Cardiac septum (tissue), 1 donor: ENCODE measurements at regions not wholly inside any gene's neighbourhood (a gene's known extent, or its start where the extent isn't known, plus 50 kb on each side); places are given as distances from the start of the nearest gene placed in this dataset.
"Not testable (repeated sequence)": the region's sequence is repeated elsewhere in the genome, so short reads cannot be mapped to it uniquely, and the experiment has no call there.

Experiments used
- DNase-seq: peaks from one replicate; pipeline ENCODE4 v3.0.0-alpha.2; 2020; ENCODE audit warnings: low spot score
- intact Hi-C: fragments of 100-400 bp; cut with DNase I; formaldehyde crosslinking; loops from one replicate; pipeline ENCODE4 v1.14.0; 2022
- donor health status: DM: no; HTN: no; CAD: no.

DNA sequence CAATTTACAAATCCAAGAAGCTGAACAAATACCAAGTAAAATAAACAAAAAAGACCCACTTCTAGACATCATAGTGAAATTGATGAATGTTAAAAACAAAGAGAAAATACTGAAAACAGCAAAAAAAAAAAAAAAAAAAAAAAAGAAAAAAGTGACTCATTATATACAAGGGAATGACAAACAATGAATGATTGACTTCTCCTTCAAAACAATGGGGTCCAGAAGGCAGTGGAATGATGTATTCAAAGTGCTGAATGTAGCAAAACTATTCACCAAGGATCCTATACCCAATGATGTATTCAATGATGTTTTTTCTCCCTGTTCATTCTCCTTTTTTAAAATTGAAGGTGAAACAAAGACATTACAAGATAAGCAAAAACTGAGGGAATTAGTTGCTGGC is 650.0 kb downstream of the UTRN start:
- DNase-seq, result no peak
- intact Hi-C loops, result no loop called here

GRCh38 chr6:144935661-144936060 is 650.5 kb downstream of the UTRN start:
- intact Hi-C loops, result no loop called here
- DNase-seq, result no peak

- intact Hi-C loops, result no loop called here
- DNase-seq, result no peak
These were observed 651.6 kb downstream of the UTRN start for GRCh38 chr6:144936764-144937163.

DNA sequence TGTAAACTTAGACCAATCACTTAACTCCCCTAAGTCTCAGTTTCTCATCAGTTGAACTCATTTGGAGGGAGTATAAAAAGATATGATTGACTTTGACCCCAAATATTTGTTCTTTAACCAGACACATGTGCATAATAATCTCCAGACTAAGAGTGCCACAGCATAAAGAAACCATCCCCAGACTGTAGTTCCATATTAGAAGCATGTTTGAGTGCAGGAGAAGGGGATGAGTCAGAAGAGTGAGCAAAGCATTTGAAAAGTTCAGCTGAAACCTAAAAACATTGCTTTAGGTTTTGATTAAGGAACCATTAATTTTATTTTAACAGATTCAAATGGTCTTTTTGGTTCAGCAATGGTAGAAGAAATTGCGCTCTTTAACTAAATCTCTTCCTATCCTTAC is 654.8 kb downstream of the UTRN start:
- intact Hi-C loops, result no loop called here
- no peak for DNase-seq

GRCh38 chr6:144944106-144944505 is 659.0 kb downstream of the UTRN start:
- no peak for DNase-seq
- intact Hi-C loops, result no loop called here

- no peak for DNase-seq
- intact Hi-C loops, result no loop called here
These were observed 662.4 kb downstream of the UTRN start for GRCh38 chr6:144947398-144947976.

GRCh38 chr6:144951730-144952437 is 666.7 kb downstream of the UTRN start:
- no peak for DNase-seq
- intact Hi-C loops, result no loop called here

DNA sequence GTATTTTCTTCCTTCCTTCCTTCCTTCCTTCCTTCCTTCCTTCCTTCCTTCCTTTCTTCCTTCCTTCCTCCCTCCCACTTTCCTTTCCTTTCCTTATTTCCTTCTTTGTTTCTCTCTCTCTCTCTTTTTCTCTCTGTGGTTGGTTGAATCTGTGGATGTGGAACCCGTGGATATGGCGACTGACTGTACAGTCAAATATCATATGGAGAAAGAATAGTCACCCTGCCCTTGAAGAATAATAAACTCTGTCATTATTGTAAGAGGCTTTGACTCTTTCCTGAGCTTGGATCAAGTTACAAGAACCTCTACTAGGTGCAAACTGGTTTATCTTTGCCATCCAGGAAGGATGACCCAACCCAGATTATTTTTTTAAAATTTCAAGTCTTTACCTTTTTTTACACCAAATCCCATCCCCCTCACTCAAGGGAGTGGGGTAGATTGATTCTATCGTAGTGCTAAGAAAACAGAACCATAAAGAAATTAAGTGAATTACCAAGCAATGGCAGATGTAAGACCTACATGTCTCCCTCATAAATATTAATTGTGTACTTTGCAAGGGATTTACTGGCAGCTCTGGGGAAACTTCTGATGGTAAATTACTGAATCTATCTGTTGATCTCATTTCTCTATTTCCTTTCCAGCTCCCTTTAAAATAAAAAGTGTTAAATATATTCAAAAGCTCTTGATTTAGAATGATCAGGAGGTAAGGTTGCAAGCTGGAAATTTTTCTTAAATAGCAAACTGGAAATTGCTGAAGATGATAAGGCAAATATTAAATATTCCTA is 667.5 kb downstream of the UTRN start:
- intact Hi-C loops, result no loop called here
- no peak for DNase-seq

DNA sequence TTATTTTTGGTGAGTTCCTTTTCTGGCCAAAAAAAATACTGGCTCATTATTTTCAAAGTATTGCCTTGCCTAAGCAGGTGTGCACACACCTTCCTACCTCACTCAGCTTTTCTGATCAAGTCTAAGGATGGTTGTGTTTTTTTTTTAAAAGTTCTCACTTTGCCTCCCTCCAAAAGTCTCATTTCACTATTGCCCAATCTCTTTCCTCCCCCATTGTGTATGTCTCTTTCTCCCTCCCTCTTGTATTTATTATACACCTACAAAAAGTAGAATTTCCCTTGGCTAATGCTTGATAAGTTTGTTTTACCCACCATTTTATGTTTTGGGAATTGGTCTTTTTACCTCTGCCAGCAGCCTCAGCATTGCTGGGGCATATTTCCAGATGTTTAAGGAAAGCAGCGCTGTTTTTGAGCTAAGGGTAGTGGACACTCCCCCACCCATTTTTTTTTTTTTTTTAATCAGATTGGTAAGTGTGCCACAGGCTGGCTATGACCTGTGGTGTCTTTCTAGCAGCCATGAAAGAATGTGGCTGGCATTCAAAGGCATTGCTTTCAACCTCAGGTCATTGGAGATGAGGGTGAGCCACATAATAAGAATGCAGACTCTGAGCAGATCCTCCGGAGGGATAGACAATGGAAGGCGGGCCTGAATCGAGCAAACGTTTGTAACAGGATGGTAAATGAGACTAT is 668.6 kb downstream of the UTRN start:
- DNase-seq, result no peak
- intact Hi-C loops, result no loop called here

DNA sequence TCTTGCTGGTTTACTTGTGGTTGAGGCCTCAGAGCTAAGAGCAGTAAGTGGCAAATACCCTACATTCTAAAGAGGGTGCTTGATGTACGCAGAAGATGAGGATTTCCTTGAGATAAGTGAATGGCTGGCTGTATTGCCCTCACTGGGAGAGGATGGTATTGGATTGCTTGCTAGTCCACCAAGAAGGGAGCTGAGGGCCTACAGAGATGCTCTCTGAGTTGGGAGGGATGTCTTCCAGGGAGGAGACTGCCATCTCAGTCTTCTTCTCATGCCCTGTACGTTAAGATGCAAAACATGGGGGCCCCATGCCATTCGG is 669.1 kb downstream of the UTRN start:
- intact Hi-C loops, result no loop called here

DNA sequence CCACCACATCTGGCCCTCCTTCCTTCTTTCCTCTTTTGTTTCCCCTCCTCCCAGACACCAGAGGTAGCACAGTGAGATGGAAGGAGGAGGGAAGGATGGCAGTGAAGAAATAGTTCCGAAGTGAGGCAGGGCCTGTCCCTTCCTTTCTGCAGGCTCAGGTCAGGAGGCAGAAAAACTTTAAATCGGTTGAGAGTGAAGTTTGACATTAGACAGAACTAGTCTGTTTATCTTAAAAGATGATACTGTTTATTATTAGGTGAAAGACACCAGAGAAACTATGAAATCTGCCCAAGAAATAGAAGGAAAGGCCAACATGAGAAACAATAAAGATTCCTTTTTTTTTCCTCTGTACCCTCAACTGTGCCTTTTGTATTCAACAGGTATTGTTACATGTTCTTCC is 670.3 kb downstream of the UTRN start:
- intact Hi-C loops, result no loop called here
- DNase-seq, result no peak

More for the DNA sequence above, 669.1 kb downstream of the UTRN start:
- no peak for DNase-seq

- no peak for DNase-seq
- intact Hi-C loops, result no loop called here
These were observed 670.7 kb downstream of the UTRN start for GRCh38 chr6:144955859-144956258.

- intact Hi-C loops, DNase-seq: not testable (repeated sequence)
These were observed 671.6 kb downstream of the UTRN start for GRCh38 chr6:144956697-144957096.

GRCh38 chr6:144957236-144957937 is 672.3 kb downstream of the UTRN start:
- no peak for DNase-seq
- intact Hi-C loops, result no loop called here

DNA sequence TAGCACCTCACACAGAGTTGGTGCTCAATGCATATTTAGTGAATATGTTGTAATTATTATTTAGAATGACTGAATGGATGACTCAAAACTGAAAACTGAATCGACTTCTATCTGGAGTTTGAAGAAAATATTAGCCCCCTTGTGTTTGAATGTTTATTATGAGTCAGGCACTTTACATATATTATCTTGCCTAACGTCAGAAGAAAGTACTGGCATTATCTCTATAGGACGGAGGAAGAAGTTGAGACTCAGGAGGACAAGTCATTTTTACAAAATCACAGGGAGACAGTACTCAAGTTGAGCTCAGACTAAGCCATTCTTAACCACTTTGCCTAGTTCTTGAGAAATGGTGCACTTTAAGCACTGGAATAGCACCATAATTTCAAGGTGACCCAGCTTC is 684.0 kb downstream of the UTRN start:
- intact Hi-C loops, result no loop called here
- no peak for DNase-seq

DNA sequence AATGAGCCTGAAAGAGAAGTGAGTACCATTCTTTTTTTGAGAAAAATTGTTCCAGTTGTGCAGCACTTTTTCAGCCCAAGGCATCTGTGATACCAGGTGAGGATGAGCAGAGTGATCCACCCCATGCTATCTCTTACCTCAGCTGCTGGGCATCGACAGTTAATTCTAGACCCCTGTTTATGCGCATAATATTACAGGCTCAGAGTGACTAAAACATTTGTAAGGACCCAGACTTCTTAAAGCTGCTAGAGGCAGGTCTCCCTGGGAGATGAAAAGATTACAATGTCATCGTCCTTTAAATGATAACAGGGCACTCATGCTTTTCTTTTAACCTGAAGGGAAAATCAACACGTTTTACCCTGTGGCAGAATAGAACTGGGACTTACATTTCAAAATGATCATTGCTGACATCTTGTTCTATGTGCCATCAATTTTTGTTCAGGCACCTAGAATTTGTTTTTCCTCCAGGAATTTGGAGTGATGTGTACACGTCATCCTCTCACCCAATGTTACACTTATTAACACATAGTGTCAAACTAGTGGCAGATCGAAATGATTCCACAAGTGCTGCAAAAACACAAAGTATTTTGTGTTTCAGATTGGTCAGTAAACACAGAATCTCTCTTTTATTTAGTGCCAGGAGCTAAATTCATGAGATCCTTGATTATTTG is 684.6 kb downstream of the UTRN start:
- no peak for DNase-seq
- intact Hi-C loops, result no loop called here

GRCh38 chr6:144977250-144977864 is 692.2 kb downstream of the UTRN start:
- DNase-seq, intact Hi-C loops: not testable (repeated sequence)

GRCh38 chr6:144978208-144978607 is 693.1 kb downstream of the UTRN start:
- intact Hi-C loops, result no loop called here
- DNase-seq, result no peak

GRCh38 chr6:144986271-144986670 is 701.1 kb downstream of the UTRN start:
- intact Hi-C loops, result no loop called here

More at GRCh38 chr6:144986271-144986670, 701.1 kb downstream of the UTRN start:
- no peak for DNase-seq
